Gastrocnemius medialis (tissue), 4 donors: ENCODE measurements at regions not wholly inside any gene's neighbourhood (a gene's known extent, or its start where the extent isn't known, plus 50 kb on each side); places are given as distances from the start of the nearest gene placed in this dataset.
"Not testable (repeated sequence)": the region's sequence is repeated elsewhere in the genome, so short reads cannot be mapped to it uniquely, and the experiment has no call there.

ENCODE experiments used
- POLR2A ChIP-seq, 2 donors: fragments of 450-650 bp; IDR thresholded peaks; one replicate each; pipeline ENCODE4 v1.6.1; 2017; ENCODE audit warnings: antibody characterized with exemption in 2 of 2, mild to moderate bottlenecking in 2 of 2, moderate library complexity in 2 of 2
- TF ChIP-seq, protein P1 (sequence below), 5 experiments: fragments of 450-650 bp in 3 of 5; fragments of 200-600 bp in 2 of 5; sonication (generic) in 2 of 5; IDR thresholded peaks in 4 of 5; conservative IDR thresholded peaks in 1 of 5; 1 replicate in 4 of 5; 2 replicates in 1 of 5; pipeline ENCODE4 v1.5.1; 2016 to 2019; ENCODE audit warnings: antibody characterized with exemption in 5 of 5, mild to moderate bottlenecking in 3 of 5, moderate library complexity in 3 of 5

DNA sequence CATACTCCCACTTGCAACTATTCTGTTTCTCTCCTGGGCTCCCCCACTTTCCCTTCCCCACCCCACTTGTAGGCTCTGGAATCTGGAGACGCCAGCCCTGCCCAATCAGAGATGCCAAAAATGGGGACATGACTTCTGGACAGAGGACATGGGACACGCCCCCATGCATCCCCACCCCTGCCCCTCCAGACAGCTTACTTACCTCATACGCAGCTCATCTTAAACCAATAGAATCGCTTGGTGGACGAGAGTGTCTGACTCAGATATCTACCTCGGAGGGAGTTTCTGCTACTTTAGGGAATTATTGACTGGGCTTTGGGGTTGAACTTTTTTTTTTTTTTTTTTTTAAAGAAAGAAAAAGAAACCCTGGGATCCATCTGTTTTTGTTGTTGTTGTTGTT, 58.4 kb downstream of the CHST2 start:
- TF ChIP-seq, protein P1, sequence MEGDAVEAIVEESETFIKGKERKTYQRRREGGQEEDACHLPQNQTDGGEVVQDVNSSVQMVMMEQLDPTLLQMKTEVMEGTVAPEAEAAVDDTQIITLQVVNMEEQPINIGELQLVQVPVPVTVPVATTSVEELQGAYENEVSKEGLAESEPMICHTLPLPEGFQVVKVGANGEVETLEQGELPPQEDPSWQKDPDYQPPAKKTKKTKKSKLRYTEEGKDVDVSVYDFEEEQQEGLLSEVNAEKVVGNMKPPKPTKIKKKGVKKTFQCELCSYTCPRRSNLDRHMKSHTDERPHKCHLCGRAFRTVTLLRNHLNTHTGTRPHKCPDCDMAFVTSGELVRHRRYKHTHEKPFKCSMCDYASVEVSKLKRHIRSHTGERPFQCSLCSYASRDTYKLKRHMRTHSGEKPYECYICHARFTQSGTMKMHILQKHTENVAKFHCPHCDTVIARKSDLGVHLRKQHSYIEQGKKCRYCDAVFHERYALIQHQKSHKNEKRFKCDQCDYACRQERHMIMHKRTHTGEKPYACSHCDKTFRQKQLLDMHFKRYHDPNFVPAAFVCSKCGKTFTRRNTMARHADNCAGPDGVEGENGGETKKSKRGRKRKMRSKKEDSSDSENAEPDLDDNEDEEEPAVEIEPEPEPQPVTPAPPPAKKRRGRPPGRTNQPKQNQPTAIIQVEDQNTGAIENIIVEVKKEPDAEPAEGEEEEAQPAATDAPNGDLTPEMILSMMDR (IDR thresholded peaks at IDR 0.05 in 4 of 5, conservative IDR thresholded peaks at IDR 0.05 in 1 of 5), result not testable (repeated sequence)
- TF ChIP-seq POLR2A (IDR thresholded peaks at IDR 0.05), result not testable (repeated sequence)
